Immature natural killer cell (primary cell): ENCODE measurements at regions not wholly inside any gene's neighbourhood (a gene's known extent, or its start where the extent isn't known, plus 50 kb on each side); places are given as distances from the start of the nearest gene placed in this dataset.
"Not testable (repeated sequence)": the region's sequence is repeated elsewhere in the genome, so short reads cannot be mapped to it uniquely, and the experiment has no call there.

Source experiments
- DNase-seq, 3 donors: peaks; one replicate each; pipeline ENCODE4 v3.0.0; 2022; ENCODE audit warnings: mixed read lengths in 1 of 3
- H3K27ac Mint-ChIP-seq, 6 donors: one replicate each; pipeline ENCODE4 v1.8.0; 2020; ENCODE audit warnings: mixed read lengths in 6 of 6, mild to moderate bottlenecking in 5 of 6, inconsistent platforms in 4 of 6, moderate library complexity in 3 of 6
- H3K27me3 Mint-ChIP-seq, 3 donors: one replicate each; pipeline ENCODE4 v1.8.0; 2020 to 2021; ENCODE audit warnings: low read depth in 3 of 3, mild to moderate bottlenecking in 3 of 3, mixed read lengths in 3 of 3, moderate library complexity in 3 of 3, inconsistent platforms in 1 of 3
- H3K36me3 Mint-ChIP-seq, 3 donors: one replicate each; pipeline ENCODE4 v1.8.0; 2020; ENCODE audit warnings: mixed read lengths in 3 of 3, inconsistent platforms in 2 of 3, mild to moderate bottlenecking in 2 of 3
- H3K4me1 Mint-ChIP-seq, 2 donors: one replicate each; pipeline ENCODE4 v1.8.0; 2020; ENCODE audit warnings: inconsistent platforms in 2 of 2, mild to moderate bottlenecking in 2 of 2, mixed read lengths in 2 of 2, moderate library complexity in 1 of 2
- H3K4me3 Mint-ChIP-seq, 5 donors: one replicate each; pipeline ENCODE4 v1.8.0; 2020; ENCODE audit warnings: mild to moderate bottlenecking in 5 of 5, mixed read lengths in 5 of 5, inconsistent platforms in 3 of 5, moderate library complexity in 3 of 5
- H3K9me3 Mint-ChIP-seq, 6 donors: one replicate each; pipeline ENCODE4 v1.8.0; 2020; ENCODE audit warnings: mild to moderate bottlenecking in 6 of 6, mixed read lengths in 6 of 6, inconsistent platforms in 4 of 6, moderate library complexity in 3 of 6

DNA sequence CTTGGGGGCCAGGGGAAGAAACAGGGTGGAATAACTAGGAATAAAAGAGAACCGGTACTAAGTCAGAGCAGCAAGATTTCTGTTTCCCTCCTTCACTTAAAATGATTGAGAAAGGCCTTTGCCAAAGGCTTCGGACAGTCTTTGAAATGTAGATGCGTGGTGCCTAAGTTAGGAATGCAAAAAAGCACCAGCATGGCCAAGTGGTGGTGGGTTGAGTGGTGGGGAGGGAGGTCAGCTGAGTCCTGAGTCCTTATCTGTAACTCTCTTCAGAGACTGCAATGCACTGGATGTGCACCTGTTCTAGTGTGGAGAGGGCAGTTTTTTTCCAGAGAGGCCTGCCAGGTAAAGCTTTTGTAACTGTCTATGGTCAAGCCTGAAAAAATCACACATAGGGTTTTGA, 919.9 kb downstream of the FSCB start:
- Mint-ChIP-seq H3K9me3 (peaks cover 0 to 25% (median 3%) of the 10 kb centered on the region in 6 donors), H3K4me3 (no peak overlapping the region), H3K27ac (no peak overlapping the region)

DNA sequence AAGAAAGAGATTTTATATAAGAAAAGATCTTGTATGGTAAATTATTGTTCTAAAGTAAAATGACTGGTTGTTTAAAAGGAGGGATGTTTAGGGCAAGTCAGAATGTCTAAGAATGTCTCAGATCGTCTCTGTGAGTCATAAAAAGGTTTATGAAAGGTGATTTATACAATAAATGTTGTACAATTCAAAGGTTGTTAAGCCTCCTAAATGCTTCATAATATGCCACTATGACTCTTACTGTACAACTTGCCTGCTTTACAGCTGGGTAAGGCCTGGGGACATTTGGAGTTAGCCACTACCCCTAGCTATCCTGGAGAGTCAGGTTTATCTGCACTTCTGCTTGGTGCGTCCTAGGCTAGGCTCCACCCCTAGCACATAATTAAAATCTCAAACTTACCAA, 927.4 kb downstream of the FSCB start:
- no peaks in the 10 kb centered on the region for H3K27me3 Mint-ChIP-seq
- H3K4me3 Mint-ChIP-seq, result no peak overlapping the region
- DNase-seq, result no peak
- H3K9me3 Mint-ChIP-seq, result peaks cover 2 to 36% (median 19%) of the 10 kb centered on the region in 6 donors
- no peaks in the 10 kb centered on the region for H3K4me1 Mint-ChIP-seq
- H3K36me3 Mint-ChIP-seq, result peaks cover 0 to 3% (median 0%) of the 10 kb centered on the region in 3 donors
- no peak overlapping the region for H3K27ac Mint-ChIP-seq

More for the DNA sequence above, 919.9 kb downstream of the FSCB start:
- DNase-seq, result no peak
- no peaks in the 10 kb centered on the region for H3K4me1 Mint-ChIP-seq
- H3K27me3 Mint-ChIP-seq, result no peaks in the 10 kb centered on the region
- H3K36me3 Mint-ChIP-seq, result no peaks in the 10 kb centered on the region

- Mint-ChIP-seq H3K4me1 (no peaks in the 10 kb centered on the region), H3K4me3 (no peak overlapping the region), H3K36me3 (no peaks in the 10 kb centered on the region), H3K27me3 (peaks cover 0 to 3% (median 0%) of the 10 kb centered on the region in 3 donors), H3K27ac (no peak overlapping the region), H3K9me3 (peaks cover 0 to 13% (median 7%) of the 10 kb centered on the region in 6 donors)
- DNase-seq, result no peak
These were observed 939.1 kb downstream of the FSCB start for GRCh38 chr14:43568022-43568421.

DNA sequence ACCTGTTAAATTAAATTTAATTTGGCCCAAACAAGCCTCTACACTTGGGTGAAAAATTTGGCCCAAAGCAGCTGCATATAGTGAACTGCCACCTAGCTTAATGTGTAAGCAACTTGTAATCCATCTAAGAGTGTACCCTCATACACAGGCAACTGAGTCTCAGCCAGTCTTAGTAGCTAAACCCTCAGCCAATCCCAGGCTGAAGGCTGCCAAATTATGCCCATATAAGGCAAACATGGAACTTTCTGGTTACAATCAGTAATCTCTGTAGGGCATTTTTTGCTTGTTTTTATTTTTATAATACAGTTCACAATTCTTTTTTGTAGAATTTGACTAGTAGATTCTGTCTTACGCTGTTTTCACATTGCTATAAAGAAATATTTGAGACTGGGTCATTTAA, 958.7 kb downstream of the FSCB start:
- no peaks in the 10 kb centered on the region for H3K4me1 Mint-ChIP-seq
- H3K27ac Mint-ChIP-seq, result no peak overlapping the region
- no peak for DNase-seq
- H3K27me3 Mint-ChIP-seq, result no peaks in the 10 kb centered on the region
- H3K36me3 Mint-ChIP-seq, result peaks cover 0 to 3% (median 0%) of the 10 kb centered on the region in 3 donors
- no peak overlapping the region for H3K4me3 Mint-ChIP-seq
- H3K9me3 Mint-ChIP-seq, result peaks cover 4 to 45% (median 13%) of the 10 kb centered on the region in 6 donors

GRCh38 chr14:43547596-43547995, 959.5 kb downstream of the FSCB start:
- not testable (repeated sequence) for H3K4me3 Mint-ChIP-seq, H3K36me3 Mint-ChIP-seq, DNase-seq, H3K4me1 Mint-ChIP-seq, H3K27me3 Mint-ChIP-seq, H3K27ac Mint-ChIP-seq
- H3K9me3 Mint-ChIP-seq, result peaks cover 2 to 52% (median 13%) of the 10 kb centered on the region in 6 donors

- H3K4me1 Mint-ChIP-seq, result no peaks in the 10 kb centered on the region
- no peak for DNase-seq
- peaks cover 2 to 67% (median 25%) of the 10 kb centered on the region in 6 donors for H3K9me3 Mint-ChIP-seq
- peaks cover 0 to 6% (median 1%) of the 10 kb centered on the region in 3 donors for H3K27me3 Mint-ChIP-seq
- no peaks in the 10 kb centered on the region for H3K36me3 Mint-ChIP-seq
- H3K4me3 Mint-ChIP-seq, result no peak overlapping the region
- H3K27ac Mint-ChIP-seq, result no peak overlapping the region
These were observed 965.7 kb downstream of the FSCB start for GRCh38 chr14:43541356-43541755.

DNA sequence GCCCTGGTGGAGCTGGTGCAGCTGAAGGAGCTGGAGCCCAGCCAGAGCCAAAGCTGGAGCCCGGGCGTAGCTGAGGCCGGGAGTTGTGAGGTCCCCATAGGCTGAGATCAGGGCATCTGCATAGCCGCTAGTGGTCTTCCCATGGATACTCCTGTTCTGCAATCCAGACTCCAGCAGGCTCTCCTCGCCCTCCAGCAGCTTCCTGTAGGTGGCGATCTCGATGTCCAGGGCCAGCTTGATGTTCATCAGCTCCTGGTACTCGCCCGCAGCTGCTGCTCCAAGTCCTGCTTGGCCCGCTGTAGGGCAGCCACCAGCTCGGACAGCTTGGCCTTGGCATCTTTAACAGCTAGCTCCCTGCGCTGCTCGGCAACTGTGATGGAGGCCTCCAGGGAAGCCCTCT, 966.1 kb downstream of the FSCB start:
- Mint-ChIP-seq H3K36me3 (no peaks in the 10 kb centered on the region), H3K4me1 (no peaks in the 10 kb centered on the region)
- no peak for DNase-seq

GRCh38 chr14:43539210-43539609, 967.9 kb downstream of the FSCB start:
- Mint-ChIP-seq H3K9me3 (peaks cover 2 to 71% (median 33%) of the 10 kb centered on the region in 6 donors), H3K36me3 (peaks cover 0 to 6% (median 0%) of the 10 kb centered on the region in 3 donors), H3K4me1 (no peaks in the 10 kb centered on the region), H3K27me3 (peaks cover 0 to 6% (median 1%) of the 10 kb centered on the region in 3 donors), H3K27ac (no peak overlapping the region), H3K4me3 (no peak overlapping the region)
- no peak for DNase-seq

More for the DNA sequence above, 966.1 kb downstream of the FSCB start:
- Mint-ChIP-seq H3K4me3 (no peak overlapping the region), H3K27me3 (peaks cover 0 to 6% (median 1%) of the 10 kb centered on the region in 3 donors), H3K27ac (no peak overlapping the region), H3K9me3 (peaks cover 2 to 70% (median 27%) of the 10 kb centered on the region in 6 donors)

- no peaks in the 10 kb centered on the region for H3K4me1 Mint-ChIP-seq
- H3K27ac Mint-ChIP-seq, result no peak overlapping the region
- H3K9me3 Mint-ChIP-seq, result peaks cover 5 to 56% (median 40%) of the 10 kb centered on the region in 6 donors
- H3K27me3 Mint-ChIP-seq, result peaks cover 0 to 6% (median 0%) of the 10 kb centered on the region in 3 donors
- DNase-seq, result no peak
- peaks cover 0 to 6% (median 0%) of the 10 kb centered on the region in 3 donors for H3K36me3 Mint-ChIP-seq
- H3K4me3 Mint-ChIP-seq, result no peak overlapping the region
These were observed 971.7 kb downstream of the FSCB start for GRCh38 chr14:43535231-43535838.

GRCh38 chr14:43532825-43533416, 974.2 kb downstream of the FSCB start:
- Mint-ChIP-seq H3K4me3 (no peak overlapping the region), H3K27me3 (peaks cover 0 to 2% (median 0%) of the 10 kb centered on the region in 3 donors), H3K36me3 (peaks cover 0 to 6% (median 0%) of the 10 kb centered on the region in 3 donors), H3K9me3 (peaks cover 5 to 48% (median 33%) of the 10 kb centered on the region in 6 donors), H3K27ac (no peak overlapping the region), H3K4me1 (no peaks in the 10 kb centered on the region)
- no peak for DNase-seq

DNA sequence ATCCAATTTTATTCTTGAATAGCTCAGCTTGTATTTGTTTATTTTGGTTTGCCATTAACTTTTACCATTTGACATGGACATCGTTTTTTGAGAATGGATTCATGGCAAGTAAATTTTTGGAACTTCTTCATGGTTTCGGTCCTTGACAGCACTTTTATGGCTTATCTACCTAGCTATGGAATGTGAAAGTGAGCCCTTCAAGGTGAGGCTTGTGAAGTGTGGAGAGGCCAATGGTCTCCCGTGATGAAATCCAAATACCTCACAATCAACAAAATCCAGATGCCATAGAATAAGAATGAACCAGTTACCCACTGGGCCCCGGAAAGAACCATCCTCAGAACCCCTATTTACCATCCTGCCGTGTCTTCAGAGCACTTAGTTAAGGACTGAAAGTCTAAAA, 978.8 kb downstream of the FSCB start:
- no peak for DNase-seq
- Mint-ChIP-seq H3K4me1 (no peaks in the 10 kb centered on the region), H3K36me3 (no peaks in the 10 kb centered on the region), H3K4me3 (no peak overlapping the region), H3K27me3 (no peaks in the 10 kb centered on the region), H3K9me3 (peaks cover 3 to 24% (median 17%) of the 10 kb centered on the region in 6 donors), H3K27ac (no peak overlapping the region)

DNA sequence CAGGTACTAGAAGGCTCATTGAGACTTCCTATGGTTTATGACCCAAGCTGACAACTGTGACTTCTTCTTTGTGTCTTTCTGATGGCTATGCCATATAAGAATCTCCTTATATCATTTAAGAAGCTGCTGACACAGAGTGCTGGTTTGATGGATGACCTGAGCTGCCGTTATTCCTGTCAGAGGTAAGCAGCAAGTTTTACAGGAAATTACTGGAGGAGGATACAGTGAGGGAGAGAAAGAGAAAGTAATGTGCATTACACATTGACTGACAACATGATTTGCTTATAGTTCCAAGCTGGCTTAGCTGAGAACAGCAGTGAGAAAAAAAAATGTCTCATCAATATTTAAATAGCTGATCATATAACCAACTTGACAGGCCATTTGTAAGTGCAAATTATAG, 981.4 kb downstream of the FSCB start:
- H3K27me3 Mint-ChIP-seq, result no peaks in the 10 kb centered on the region
- no peak overlapping the region for H3K4me3 Mint-ChIP-seq
- DNase-seq, result no peak
- H3K36me3 Mint-ChIP-seq, result peaks cover 0 to 3% (median 0%) of the 10 kb centered on the region in 3 donors
- no peak overlapping the region for H3K27ac Mint-ChIP-seq
- H3K4me1 Mint-ChIP-seq, result no peaks in the 10 kb centered on the region
- H3K9me3 Mint-ChIP-seq, result peaks cover 0 to 26% (median 13%) of the 10 kb centered on the region in 6 donors

DNA sequence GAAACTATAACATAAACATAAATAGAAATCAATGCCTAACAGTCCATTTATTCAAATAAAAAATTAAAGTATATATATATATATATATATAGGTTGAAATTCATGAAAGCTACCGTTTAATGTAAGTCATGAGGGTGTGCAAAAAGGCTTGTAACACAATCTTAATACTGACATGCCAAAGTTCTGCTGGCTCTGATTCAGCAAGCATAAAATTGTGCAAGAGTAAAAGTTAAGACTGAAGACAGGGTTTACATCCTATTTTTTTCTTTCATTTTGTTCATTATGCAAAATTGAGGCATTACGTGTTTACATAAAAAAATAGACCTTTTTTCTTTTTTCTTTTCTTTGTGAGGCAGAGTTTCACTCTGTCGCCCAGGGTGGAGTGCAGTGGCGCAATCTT, 984.2 kb downstream of the FSCB start:
- Mint-ChIP-seq H3K9me3 (peaks cover 3 to 40% (median 23%) of the 10 kb centered on the region in 6 donors), H3K27me3 (no peaks in the 10 kb centered on the region), H3K4me3 (no peak overlapping the region), H3K27ac (no peak overlapping the region), H3K4me1 (no peaks in the 10 kb centered on the region), H3K36me3 (peaks cover 0 to 3% (median 0%) of the 10 kb centered on the region in 3 donors)
- no peak for DNase-seq

DNA sequence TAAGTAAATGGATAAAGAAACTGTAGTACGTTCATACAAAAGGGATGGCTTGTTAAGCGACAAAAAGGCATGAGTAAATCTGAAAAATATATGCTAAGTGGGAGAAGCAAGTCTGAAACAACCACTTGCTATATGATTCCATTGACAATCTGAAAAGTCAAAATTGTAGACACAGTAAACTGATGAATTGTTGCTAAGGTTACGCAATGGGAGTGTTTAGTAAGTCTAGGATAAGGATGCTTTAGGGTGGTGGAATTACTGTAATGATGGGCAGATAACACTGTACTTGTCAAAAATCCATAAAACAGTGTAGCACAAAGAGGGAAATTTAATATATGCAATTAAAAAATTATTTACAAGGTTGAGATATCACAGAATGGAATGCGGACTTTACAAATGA, 984.9 kb downstream of the FSCB start:
- Mint-ChIP-seq H3K27ac (no peak overlapping the region), H3K36me3 (peaks cover 0 to 3% (median 0%) of the 10 kb centered on the region in 3 donors), H3K4me1 (no peaks in the 10 kb centered on the region), H3K9me3 (peaks cover 3 to 44% (median 27%) of the 10 kb centered on the region in 6 donors), H3K27me3 (no peaks in the 10 kb centered on the region), H3K4me3 (no peak overlapping the region)
- no peak for DNase-seq
